HCT116 (cell line): ENCODE measurements at regions not wholly inside any gene's neighbourhood (a gene's known extent, or its start where the extent isn't known, plus 50 kb on each side); places are given as distances from the start of the nearest gene placed in this dataset.

Source experiments
- EZH2phosphoT487 ChIP-seq: fragments of 200-600 bp; IDR thresholded peaks from 2 replicates; pipeline ENCODE4 v1.6.1; 2018; ENCODE audit warnings: antibody characterized with exemption, borderline replicate concordance
- JUND ChIP-seq: IDR thresholded peaks from 2 replicates; pipeline ENCODE4 v1.6.1; 2012
- TF ChIP-seq, protein P1 (sequence below): IDR thresholded peaks from 2 replicates; pipeline ENCODE4 v1.6.1; 2012; ENCODE audit warnings: low read depth

DNA sequence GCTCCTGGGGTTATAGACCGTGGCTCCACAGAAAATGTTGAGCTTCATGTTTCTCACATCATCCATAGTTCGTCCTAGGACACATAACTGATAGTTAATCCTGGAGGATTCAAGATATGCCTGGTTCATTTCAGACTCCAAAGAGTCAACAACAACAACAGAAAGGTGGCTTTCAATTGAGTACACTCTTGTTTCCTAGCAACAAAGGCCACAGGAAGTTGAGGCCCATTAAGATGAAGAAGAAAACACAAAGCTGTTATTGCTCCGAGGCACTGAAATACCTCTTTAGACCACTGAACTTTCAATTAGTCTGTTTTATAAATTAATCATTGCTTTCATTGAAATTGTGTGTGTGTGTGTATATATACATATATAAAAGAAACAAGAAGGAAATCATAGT lies 154.5 kb downstream of the YIPF5 start:
- TF ChIP-seq EZH2phosphoT487 (no peak), JUND (no peak)
- TF ChIP-seq, protein P1, sequence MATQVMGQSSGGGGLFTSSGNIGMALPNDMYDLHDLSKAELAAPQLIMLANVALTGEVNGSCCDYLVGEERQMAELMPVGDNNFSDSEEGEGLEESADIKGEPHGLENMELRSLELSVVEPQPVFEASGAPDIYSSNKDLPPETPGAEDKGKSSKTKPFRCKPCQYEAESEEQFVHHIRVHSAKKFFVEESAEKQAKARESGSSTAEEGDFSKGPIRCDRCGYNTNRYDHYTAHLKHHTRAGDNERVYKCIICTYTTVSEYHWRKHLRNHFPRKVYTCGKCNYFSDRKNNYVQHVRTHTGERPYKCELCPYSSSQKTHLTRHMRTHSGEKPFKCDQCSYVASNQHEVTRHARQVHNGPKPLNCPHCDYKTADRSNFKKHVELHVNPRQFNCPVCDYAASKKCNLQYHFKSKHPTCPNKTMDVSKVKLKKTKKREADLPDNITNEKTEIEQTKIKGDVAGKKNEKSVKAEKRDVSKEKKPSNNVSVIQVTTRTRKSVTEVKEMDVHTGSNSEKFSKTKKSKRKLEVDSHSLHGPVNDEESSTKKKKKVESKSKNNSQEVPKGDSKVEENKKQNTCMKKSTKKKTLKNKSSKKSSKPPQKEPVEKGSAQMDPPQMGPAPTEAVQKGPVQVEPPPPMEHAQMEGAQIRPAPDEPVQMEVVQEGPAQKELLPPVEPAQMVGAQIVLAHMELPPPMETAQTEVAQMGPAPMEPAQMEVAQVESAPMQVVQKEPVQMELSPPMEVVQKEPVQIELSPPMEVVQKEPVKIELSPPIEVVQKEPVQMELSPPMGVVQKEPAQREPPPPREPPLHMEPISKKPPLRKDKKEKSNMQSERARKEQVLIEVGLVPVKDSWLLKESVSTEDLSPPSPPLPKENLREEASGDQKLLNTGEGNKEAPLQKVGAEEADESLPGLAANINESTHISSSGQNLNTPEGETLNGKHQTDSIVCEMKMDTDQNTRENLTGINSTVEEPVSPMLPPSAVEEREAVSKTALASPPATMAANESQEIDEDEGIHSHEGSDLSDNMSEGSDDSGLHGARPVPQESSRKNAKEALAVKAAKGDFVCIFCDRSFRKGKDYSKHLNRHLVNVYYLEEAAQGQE = no peak
